CD4-positive, alpha-beta T cell (primary cell): ENCODE measurements at regions not wholly inside any gene's neighbourhood (a gene's known extent, or its start where the extent isn't known, plus 50 kb on each side); places are given as distances from the start of the nearest gene placed in this dataset.

Source experiments
- ATAC-seq: fragments of 200-7000 bp; cut with Tn5 transposase; one replicate; pipeline ENCODE4 v1.10.0; 2022; ENCODE audit warnings: mild to moderate bottlenecking; ENCODE audit not compliant: poor library complexity
- CTCF ChIA-PET: fragments of 350-600 bp; sonication (Branson Sonifier 250); formaldehyde crosslinking; loops from one replicate; lab custom pipeline; 2021; ENCODE audit warnings: antibody characterized with exemption, inconsistent platforms; lab: Charles Lee
- POLR2A ChIA-PET: fragments of 350-600 bp; sonication (Branson Sonifier 250); formaldehyde crosslinking; loops from one replicate; lab custom pipeline; 2021; ENCODE audit warnings: antibody characterized with exemption, inconsistent platforms; lab: Charles Lee
- DNase-seq, 14 experiments: peaks; one replicate each; pipeline ENCODE4 v3.0.0-alpha.2; 2013 to 2020; ENCODE audit warnings: mixed read lengths in 2 of 14
- H3K27ac ChIP-seq, 2 donors: one replicate each; pipeline versions ENCODE4 v1.5.1 to v1.7.0; 2013; ENCODE audit warnings: low read length in 2 of 2, low read depth in 1 of 2, mild to moderate bottlenecking in 1 of 2
- H3K27me3 ChIP-seq, 2 experiments: 1 replicate in 1 of 2; 2 replicates in 1 of 2; pipeline versions ENCODE4 v1.6.1 to v1.7.0; 2013; ENCODE audit warnings: low read length in 2 of 2, control low read depth in 1 of 2, mild to moderate bottlenecking in 1 of 2, moderate library complexity in 1 of 2; ENCODE audit not compliant: insufficient read depth in 2 of 2, control insufficient read depth in 1 of 2
- H3K36me3 ChIP-seq: one replicate; pipeline ENCODE4 v1.6.1; 2013; ENCODE audit warnings: low read length, control low read depth; ENCODE audit not compliant: insufficient read depth
- H3K4me1 ChIP-seq: one replicate; pipeline ENCODE4 v1.6.1; 2013; ENCODE audit warnings: low read length, control low read depth; ENCODE audit not compliant: insufficient read depth
- H3K4me3 ChIP-seq: one replicate; pipeline ENCODE4 v1.5.1; 2013; ENCODE audit warnings: mild to moderate bottlenecking, low read length, moderate library complexity
- H3K9me3 ChIP-seq, 2 experiments: 1 replicate in 1 of 2; 2 replicates in 1 of 2; pipeline versions ENCODE4 v1.6.1 to v1.7.0; 2013; ENCODE audit warnings: low read length in 2 of 2, mild to moderate bottlenecking in 2 of 2, control low read depth in 1 of 2, moderate library complexity in 1 of 2; ENCODE audit not compliant: control insufficient read depth in 1 of 2, insufficient read depth in 1 of 2
- H3K27ac Mint-ChIP-seq: one replicate; pipeline ENCODE4 v1.8.0; 2020; ENCODE audit warnings: mixed read lengths
- H3K27me3 Mint-ChIP-seq: one replicate; pipeline ENCODE4 v1.8.0; 2021; ENCODE audit warnings: mixed read lengths
- H3K36me3 Mint-ChIP-seq: one replicate; pipeline ENCODE4 v1.8.0; 2021; ENCODE audit warnings: low read depth, mixed read lengths
- H3K4me1 Mint-ChIP-seq: one replicate; pipeline ENCODE4 v1.8.0; 2021; ENCODE audit warnings: low read depth, mixed read lengths
- H3K4me3 Mint-ChIP-seq: one replicate; pipeline ENCODE4 v1.8.0; 2020; ENCODE audit warnings: mild to moderate bottlenecking, mixed read lengths
- H3K9me3 Mint-ChIP-seq: one replicate; pipeline ENCODE4 v1.8.0; 2020; ENCODE audit warnings: mixed read lengths
- intact Hi-C, 2 experiments: fragments of 100-400 bp; cut with DNase I in 1 of 2; cut with micrococcal nuclease in 1 of 2; formaldehyde crosslinking; loops; one replicate each; pipeline versions ENCODE4 v1.15.1 to v1.9.0; 2023 to 2025; cut with DNase I, micrococcal nuclease
- TF ChIP-seq, protein P1 (sequence below): fragments of 200-600 bp; IDR thresholded peaks from one replicate; pipeline ENCODE4 v1.8.0; 2022; ENCODE audit warnings: antibody characterized with exemption, mild to moderate bottlenecking

DNA sequence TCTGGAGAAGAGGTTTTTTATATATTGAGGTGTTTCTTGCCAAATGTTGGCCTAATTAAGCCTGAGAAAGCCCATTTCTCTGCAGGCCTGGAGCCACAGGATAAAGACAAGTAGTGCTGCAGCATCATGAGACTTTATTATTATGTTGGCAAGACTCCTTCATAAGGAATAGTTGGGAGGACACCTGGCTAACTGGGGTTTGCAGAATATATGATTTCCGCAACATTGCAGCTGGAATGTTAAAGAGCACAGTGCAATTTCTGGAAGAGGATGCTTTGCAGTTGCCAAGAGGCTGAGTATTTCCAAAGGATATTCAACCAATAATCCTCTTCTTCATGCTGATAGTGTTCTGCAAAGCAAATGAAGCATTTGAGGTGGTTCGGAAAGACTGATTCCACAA is 1512.8 kb upstream of the LRRTM3 start:
- Mint-ChIP-seq H3K36me3 (no peaks in the 10 kb centered on the region), H3K4me3 (no peak overlapping the region), H3K9me3 (peaks cover 6% of the 10 kb centered on the region), H3K27ac (no peak overlapping the region), H3K4me1 (no peaks in the 10 kb centered on the region), H3K27me3 (no peaks in the 10 kb centered on the region)
- DNase-seq, result no peak
- no peaks in the 10 kb centered on the region for H3K9me3 ChIP-seq
- H3K36me3 ChIP-seq, result no peaks in the 10 kb centered on the region
- ATAC-seq, result no peak
- intact Hi-C loops, result no loop called here
- TF ChIP-seq, protein P1, sequence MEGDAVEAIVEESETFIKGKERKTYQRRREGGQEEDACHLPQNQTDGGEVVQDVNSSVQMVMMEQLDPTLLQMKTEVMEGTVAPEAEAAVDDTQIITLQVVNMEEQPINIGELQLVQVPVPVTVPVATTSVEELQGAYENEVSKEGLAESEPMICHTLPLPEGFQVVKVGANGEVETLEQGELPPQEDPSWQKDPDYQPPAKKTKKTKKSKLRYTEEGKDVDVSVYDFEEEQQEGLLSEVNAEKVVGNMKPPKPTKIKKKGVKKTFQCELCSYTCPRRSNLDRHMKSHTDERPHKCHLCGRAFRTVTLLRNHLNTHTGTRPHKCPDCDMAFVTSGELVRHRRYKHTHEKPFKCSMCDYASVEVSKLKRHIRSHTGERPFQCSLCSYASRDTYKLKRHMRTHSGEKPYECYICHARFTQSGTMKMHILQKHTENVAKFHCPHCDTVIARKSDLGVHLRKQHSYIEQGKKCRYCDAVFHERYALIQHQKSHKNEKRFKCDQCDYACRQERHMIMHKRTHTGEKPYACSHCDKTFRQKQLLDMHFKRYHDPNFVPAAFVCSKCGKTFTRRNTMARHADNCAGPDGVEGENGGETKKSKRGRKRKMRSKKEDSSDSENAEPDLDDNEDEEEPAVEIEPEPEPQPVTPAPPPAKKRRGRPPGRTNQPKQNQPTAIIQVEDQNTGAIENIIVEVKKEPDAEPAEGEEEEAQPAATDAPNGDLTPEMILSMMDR, result no peak
- H3K27me3 ChIP-seq, result no peaks in the 10 kb centered on the region
- H3K4me1 ChIP-seq, result no peaks in the 10 kb centered on the region
- H3K4me3 ChIP-seq, result no peak overlapping the region
- ChIA-PET CTCF (no interaction called here), POLR2A (no interaction called here)
- no peak overlapping the region for H3K27ac ChIP-seq

DNA sequence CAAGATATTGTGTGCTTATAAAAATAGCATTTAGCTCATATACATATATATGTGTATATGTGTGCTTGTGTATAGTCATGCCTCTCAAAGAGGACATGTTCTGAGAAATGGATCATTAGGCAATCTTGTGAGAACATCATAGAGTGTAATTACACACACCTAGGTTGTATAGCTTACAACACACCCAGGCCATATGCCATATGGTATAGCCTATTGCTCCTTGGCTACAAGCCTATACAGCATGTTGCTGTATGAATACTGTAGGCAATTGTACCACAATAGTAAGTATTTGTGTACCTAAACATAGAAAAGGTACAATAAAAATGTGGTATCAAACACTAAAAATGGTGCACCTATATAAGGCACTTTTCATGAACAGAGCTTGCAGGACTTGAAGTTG is 1510.5 kb upstream of the LRRTM3 start:
- Histone ChIP-seq H3K27me3 (no peaks in the 10 kb centered on the region), H3K4me1 (no peaks in the 10 kb centered on the region), H3K36me3 (no peaks in the 10 kb centered on the region), H3K27ac (no peak overlapping the region), H3K9me3 (no peaks in the 10 kb centered on the region), H3K4me3 (no peak overlapping the region)
- Mint-ChIP-seq H3K27me3 (no peaks in the 10 kb centered on the region), H3K9me3 (peaks cover 5% of the 10 kb centered on the region), H3K27ac (no peak overlapping the region), H3K4me1 (no peaks in the 10 kb centered on the region), H3K4me3 (no peak overlapping the region), H3K36me3 (no peaks in the 10 kb centered on the region)
- ChIA-PET POLR2A (no interaction called here), CTCF (no interaction called here)
- DNase-seq, result no peak
- TF ChIP-seq, protein P1, result no peak
- intact Hi-C loops, result no loop called here
- ATAC-seq, result no peak

DNA sequence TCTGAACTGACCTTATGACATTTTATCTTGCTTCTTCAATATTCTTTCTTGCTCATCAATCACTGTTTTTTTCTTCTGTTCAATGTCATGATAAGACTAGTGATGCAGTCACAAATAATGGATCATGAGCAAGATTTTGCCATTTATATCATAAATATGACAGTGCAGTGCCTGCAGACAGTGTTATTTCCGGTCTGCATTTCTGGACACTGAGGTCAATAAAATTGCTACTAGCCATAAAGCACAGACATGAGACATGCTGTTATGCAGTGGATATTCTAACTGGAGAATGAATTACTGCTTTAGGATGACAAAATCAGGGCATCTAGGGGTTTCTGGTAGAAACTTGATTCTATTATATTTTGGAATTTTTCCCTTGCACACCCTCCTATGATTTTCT is 1509.7 kb upstream of the LRRTM3 start:
- intact Hi-C loops, result no loop called here
- Mint-ChIP-seq H3K9me3 (peaks cover 5% of the 10 kb centered on the region), H3K27ac (no peak overlapping the region), H3K4me3 (no peak overlapping the region), H3K4me1 (no peaks in the 10 kb centered on the region), H3K27me3 (no peaks in the 10 kb centered on the region), H3K36me3 (no peaks in the 10 kb centered on the region)
- Histone ChIP-seq H3K9me3 (no peaks in the 10 kb centered on the region), H3K4me3 (no peak overlapping the region), H3K36me3 (no peaks in the 10 kb centered on the region), H3K4me1 (no peaks in the 10 kb centered on the region), H3K27me3 (no peaks in the 10 kb centered on the region), H3K27ac (no peak overlapping the region)
- no peak for DNase-seq
- TF ChIP-seq, protein P1, result no peak
- no peak for ATAC-seq
- CTCF ChIA-PET, result no interaction called here
- POLR2A ChIA-PET, result no interaction called here
